Right renal cortex interstitium (tissue), 3 donors: ENCODE measurements at regions not wholly inside any gene's neighbourhood (a gene's known extent, or its start where the extent isn't known, plus 50 kb on each side); places are given as distances from the start of the nearest gene placed in this dataset.

Experiments
- DNase-seq, 3 donors: peaks; one replicate each; pipeline ENCODE4 v3.0.0-alpha.2; 2013; ENCODE audit warnings: low read depth in 3 of 3, low spot score in 2 of 3

GRCh38 chr9:93829271-93830011, 125.7 kb downstream of the BARX1 start:
- no peak for DNase-seq

GRCh38 chr9:93828331-93829097, 126.6 kb downstream of the BARX1 start:
- DNase-seq, result no peak

- peak; percentile 27 to 58 (median 55) for DNase-seq
Measured at GRCh38 chr9:93827545-93828330, 127.4 kb downstream of the BARX1 start.

- DNase-seq, result no peak
Measured at GRCh38 chr9:93826905-93827544, 128.1 kb downstream of the BARX1 start.

- no peak for DNase-seq
Measured at GRCh38 chr9:93826209-93826608, 128.9 kb downstream of the BARX1 start.

- DNase-seq, result no peak
Measured at GRCh38 chr9:93825348-93826115, 129.6 kb downstream of the BARX1 start.

GRCh38 chr9:93824386-93825294, 130.5 kb downstream of the BARX1 start:
- DNase-seq, result no peak

GRCh38 chr9:93823245-93824072, 131.7 kb downstream of the BARX1 start:
- DNase-seq, result no peak

- no peak for DNase-seq
Measured at GRCh38 chr9:93822229-93822628, 132.9 kb downstream of the BARX1 start.

GRCh38 chr9:93821307-93821703, 133.8 kb downstream of the BARX1 start:
- DNase-seq, result no peak

- DNase-seq, result no peak
Measured at GRCh38 chr9:93820667-93821306, 134.4 kb downstream of the BARX1 start.

GRCh38 chr9:93819905-93820304, 135.2 kb downstream of the BARX1 start:
- no peak for DNase-seq

GRCh38 chr9:93818827-93819472, 136.2 kb downstream of the BARX1 start:
- DNase-seq, result no peak

- DNase-seq, result no peak
Measured at GRCh38 chr9:93818237-93818636, 136.9 kb downstream of the BARX1 start.

GRCh38 chr9:93815677-93816076, 139.5 kb downstream of the BARX1 start:
- no peak for DNase-seq

- DNase-seq, result no peak
Measured at GRCh38 chr9:93815135-93815534, 140.0 kb downstream of the BARX1 start.
